Hepatocyte (in vitro differentiated cells): ENCODE measurements at regions not wholly inside any gene's neighbourhood (a gene's known extent, or its start where the extent isn't known, plus 50 kb on each side); places are given as distances from the start of the nearest gene placed in this dataset.

Experiments
- CTCF ChIP-seq: fragments of 200-600 bp; sonication (generic); IDR thresholded peaks from 2 replicates; pipeline ENCODE4 v1.5.1; 2016; ENCODE audit warnings: antibody characterized with exemption, mild to moderate bottlenecking; ENCODE audit not compliant: poor library complexity
- EZH2 ChIP-seq: fragments of 200-600 bp; sonication (generic); IDR thresholded peaks from 2 replicates; pipeline ENCODE4 v1.6.1; 2016; ENCODE audit warnings: antibody characterized with exemption, mild to moderate bottlenecking, borderline replicate concordance

GRCh38 chr2:16160281-16161084, 220.1 kb downstream of the MYCN start:
- TF ChIP-seq CTCF: no peak
- no peak for TF ChIP-seq EZH2
